Fibroblast of upper back skin (primary cell): ENCODE measurements at regions not wholly inside any gene's neighbourhood (a gene's known extent, or its start where the extent isn't known, plus 50 kb on each side); places are given as distances from the start of the nearest gene placed in this dataset.
"Not testable (repeated sequence)": the region's sequence is repeated elsewhere in the genome, so short reads cannot be mapped to it uniquely, and the experiment has no call there.

Experiments used
- DNase-seq: peaks from one replicate; pipeline ENCODE4 v3.0.0-alpha.2; 2013

DNA sequence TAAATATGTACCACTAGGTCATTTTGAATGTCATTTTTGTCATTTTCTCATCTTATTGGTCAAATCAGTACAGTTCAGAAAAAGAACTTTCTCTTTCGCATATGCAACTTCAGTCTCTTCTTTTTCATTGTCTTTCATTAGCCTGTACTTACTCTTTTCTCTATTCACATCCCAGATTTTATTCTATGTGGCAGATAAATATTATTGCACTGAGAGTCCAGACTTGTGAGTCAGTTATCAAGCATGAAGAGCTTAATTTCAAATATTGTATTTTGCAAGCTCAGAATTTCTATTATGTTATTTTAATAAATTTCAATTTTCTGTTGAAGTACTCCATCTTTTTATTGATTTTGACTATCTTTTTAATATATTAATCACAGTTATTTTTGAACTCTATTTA is 105.2 kb upstream of the PALMD start:
- no peak for DNase-seq

DNA sequence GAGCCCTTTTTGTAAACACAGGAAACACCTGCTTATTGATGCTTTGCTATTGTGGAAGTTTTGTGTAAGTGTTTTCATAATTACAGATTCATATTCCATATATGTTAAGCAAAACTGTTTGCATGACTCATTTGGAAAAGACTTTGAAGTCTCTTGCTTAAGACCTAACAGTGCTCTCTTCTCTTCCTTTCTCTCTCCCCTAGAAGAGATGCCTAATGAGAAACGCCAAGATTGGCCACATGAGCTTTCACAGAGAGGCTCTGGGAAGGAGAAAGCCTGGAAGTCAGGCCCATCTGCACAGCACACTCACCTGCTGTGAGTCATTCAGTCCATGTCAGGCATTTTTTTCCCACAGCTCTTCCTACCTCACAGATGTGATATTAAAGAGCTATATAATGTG is 101.6 kb upstream of the PALMD start:
- DNase-seq: peak; percentile 38

DNA sequence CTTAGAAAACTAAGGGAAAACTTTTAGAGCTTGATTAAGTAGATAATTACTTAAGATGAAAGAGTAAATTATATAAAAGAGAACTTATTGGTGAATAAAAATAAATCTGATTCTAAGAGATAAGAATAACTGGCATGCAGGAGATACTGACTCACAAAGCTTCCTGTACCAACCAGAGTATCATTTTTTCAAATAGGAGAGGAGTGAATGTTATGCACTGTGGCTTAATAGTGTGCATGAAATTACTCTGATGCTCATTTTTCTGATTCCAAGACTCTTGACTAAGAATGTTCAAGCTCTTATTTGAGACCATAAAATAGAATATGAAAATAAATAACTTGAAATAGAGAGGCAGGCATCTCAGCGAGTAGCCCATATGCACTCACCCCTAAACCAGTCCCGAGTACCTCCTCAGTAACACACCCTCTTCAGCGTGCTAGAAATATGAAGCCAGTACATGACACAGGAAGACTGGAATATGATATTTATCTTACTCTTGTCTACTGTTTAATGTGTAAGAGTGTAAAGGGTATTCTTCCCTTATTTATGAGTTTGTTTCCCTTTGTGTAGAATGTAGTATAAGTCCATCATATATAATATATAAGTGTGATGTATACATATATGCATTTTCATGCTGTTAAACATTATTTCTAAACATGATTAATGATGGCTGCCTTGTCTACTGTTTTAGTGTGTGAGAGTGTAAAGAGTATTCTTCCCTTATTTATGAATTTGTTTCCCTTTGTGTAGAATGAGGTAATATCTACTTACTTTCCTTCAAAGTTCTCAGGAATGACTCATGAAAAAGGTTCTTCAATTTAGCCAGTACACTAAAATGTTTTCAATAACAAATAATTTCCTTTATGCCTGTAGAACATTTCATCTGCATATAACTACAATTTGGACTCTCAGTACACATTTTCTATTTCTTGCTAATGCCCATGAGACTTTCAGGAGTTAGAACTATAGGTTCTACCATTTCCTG is 99.2 kb upstream of the PALMD start:
- DNase-seq: no peak

DNA sequence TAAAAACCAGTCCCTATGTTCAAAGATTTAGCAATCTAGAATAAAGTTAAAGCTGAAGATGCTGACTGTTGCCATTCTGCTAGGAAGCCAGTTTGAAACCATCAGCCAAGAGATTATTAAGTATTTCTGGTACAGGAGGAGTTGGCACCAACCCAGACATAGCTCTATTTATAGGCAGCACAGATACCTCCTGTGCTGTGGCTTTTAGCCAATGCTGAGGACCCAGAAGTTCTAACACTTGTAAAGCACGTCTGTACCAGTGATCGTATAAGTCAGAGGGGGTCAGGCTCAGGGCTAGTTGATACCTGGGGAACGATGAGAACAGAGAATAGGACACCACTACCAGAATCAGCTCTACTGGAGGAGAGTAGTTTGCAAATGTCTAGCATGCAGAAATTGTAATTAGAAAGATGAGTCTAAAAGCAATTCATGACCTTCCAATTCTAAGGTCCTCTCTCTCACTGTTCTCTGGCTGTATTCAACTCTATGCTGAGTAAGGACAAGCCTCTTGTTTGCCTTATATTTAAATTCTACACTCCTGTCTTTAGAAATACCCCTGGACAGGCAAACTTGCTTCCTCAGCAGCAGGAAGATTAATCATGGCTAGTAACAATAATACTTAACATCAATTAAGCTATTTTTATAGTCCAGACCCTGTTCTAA is 96.8 kb upstream of the PALMD start:
- peak; percentile 85 for DNase-seq

DNA sequence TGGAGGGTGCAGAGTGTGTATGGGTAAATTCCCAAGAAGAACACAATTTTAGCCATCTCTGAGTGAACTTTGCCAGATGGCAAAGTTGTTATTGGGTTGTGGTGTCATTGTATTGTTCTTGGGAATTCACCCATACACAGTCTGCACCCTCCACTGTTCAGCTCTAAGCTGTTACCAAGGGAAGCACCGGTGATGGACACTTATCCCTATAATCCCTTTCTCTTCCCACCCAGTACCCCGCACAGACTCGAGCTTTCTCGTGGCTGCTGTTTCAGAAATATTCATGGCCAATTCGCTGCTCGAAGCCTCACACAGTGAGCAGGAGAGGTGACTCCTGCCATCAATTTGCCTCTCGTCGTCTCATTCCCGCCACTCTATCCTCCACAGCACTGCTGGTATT is 95.7 kb upstream of the PALMD start:
- DNase-seq: no peak

DNA sequence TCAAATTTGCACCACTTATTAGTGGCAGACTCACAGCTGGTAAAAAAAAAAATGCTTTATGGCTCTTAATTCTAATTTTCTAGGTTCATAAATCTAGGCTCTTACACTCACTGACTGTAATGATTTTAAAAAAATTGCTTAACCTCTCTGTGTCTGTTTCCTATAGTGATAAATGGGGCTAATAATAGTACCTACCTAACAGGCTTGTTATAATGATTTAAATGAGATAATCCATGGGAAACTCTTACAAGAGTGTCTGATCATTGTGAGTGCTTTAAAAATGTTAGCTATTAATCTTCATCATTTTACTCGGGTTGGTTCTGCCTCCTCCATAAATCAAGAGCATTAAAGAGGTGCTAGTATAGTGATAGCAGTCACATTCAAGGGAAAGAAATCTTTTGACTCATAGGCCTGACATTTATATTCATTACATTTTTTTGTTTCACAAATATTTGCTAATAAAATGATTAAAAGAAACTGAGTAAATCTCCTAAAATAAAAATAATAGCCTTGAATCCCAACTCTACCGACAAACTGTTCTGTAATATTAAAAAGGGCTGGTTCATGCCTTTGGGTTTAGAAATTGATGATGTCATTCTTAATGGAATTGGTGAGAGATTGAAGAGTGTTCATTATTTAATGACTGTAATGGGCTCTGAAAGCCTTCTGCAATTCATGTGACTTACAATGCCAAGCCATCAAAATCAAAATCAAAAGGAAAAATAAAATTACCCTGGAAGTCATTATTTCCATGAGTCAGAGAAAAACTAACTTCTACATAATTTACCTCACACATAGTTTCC is 93.9 kb upstream of the PALMD start:
- DNase-seq: no peak

DNA sequence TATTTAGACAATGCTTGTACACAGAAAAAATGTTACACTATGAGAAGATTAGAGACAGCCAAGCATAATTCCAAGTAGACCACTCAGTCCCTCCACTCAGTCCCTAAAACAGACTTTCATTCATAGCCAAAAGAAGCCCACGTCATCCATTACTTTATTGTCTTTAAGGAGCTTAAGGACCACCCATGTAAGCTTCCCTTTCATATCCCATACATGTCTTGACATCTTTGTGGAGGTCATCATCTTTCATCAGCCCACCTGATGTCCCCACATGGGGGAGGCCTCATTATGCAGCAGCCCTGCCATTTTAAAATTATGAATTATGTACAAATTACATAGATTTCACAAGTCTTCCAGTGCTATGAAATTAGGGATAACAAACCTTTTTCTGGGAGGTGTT is 92.6 kb upstream of the PALMD start:
- DNase-seq: no peak

DNA sequence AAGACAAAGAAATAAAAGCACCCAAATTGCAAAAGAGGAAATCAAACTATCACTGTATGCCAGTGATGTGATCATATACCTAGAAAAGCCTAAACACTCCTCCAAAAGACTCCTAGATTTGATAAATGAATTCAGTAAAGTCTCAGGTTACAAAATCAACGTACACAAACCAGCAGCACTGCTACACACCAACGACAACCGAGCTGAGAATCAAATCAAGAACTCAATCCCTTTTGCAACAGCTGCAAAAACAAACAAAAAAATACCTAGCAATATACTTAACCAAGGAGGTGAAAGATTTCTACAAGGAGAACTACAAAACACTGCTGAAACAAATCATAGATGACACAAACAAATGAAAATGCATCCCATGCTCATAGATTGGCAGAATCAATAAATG is 92.1 kb upstream of the PALMD start:
- DNase-seq: not testable (repeated sequence)

DNA sequence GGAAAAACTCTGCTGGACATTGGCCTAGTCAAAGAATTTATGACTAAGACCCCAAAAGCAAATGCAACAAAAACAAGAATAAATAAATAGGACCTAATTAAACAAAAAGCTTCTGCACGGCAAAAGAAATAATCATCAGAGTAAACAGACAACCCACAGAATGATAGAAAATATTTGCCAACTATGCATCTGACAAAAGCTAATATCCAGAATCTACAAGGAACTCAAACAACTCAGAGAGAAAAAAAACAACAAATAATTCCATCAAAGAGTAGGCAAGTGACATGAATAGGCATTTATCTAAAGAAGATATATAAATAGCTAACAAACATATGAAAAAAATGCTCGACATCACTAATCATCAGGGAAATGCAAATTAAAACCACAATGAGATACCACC is 91.2 kb upstream of the PALMD start:
- no peak for DNase-seq

DNA sequence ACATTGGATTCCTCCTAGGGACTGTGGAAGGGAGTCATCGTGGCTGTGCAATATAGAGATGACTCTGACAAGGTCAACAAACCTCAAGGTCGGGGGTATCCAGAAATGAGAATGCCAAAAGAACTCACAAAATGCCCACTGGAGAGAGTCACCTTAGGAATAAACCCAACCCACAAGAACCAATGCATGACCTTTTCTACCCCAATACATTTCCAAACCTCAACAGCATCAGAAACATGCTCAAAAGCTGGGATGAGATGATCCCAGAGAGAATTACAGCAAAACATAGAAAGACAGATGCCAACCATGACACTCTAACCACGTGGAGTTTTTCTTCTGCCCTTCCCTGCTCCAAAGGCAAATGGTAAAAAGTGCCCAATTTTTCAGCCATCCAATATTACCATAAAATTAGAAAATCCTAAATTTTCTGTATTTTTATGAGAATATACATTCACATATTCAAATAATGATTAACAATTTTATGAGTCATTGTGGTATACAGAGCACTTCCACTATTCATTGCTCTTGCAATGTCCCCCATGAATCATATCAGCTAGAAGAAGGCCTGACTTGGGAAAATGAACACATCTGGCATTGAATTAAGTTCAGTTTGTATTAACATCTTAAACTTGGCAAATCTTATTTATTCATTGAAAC is 88.2 kb upstream of the PALMD start:
- DNase-seq: peak; percentile 92

DNA sequence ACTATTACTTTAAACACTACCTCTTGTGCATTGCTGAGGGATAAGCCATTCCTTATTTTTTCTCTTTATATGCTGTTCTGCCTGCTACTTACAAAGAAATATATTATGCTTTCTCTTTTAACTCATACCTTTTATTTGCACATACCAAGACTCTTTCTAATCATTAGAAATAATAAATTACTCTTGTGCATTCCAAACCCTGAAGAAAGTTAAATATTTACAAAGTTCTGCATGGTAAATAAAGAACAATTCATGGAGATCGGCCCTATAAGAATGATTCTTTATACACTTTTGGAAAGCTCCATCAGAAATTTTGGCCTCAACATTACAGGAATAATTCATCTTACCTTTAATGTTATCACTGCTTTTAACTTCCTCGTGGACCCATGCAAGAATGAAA is 86.7 kb upstream of the PALMD start:
- DNase-seq: no peak

DNA sequence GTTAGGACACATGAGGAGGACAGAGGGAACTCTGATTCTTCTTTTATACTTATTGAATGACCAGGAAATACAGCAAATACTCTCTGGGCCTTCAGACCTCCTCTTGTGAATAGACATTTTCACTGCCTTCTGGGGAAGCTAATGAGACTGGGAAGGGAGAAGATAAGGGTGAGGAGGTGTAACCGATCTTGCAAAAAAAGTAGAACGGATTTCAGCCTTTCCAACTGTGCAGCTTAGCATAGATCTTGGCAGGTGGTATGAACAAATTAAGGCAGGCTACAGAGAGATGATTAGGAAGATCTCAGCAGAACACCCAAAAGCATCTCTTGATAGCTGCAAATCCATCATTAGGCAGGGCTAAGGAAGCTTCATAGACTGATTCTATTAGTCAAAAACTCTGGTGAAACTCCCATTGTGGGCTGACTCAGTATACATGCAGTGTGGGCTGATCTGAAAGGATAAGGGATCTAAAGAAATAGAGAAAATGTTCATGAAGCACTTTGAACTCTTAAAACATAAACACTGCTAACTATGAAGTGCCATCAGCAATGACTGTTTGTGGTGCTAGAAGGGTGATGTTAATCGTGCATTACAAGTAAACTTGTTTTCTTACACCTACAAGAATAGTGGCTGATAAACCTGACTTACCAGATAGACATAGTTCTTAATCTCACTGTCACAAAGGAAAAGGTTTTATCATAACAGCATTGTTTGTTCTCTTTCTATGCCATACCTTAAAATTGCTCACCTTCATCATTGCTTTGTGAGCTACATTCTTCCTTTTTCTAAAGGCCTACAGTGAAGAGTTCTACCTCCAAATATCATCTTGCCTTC is 85.5 kb upstream of the PALMD start:
- DNase-seq: no peak

DNA sequence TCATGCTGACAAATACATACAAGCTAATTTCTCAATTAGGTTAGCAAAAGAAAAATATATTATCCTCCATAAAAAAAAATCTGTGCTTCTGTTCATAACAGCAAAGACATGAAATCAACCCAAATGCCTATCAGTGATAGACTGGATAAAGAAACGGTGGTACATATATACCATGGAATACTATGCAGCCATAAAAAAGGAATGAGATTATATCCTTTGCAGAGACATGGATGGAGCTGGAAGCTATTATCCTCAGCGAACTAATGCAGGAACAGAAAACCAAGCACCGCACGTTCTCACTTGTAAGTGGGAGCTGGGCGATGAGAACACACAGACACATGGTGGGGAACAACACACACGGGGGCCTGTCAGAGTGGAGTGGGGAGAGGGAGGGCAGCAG is 84.0 kb upstream of the PALMD start:
- no peak for DNase-seq

DNA sequence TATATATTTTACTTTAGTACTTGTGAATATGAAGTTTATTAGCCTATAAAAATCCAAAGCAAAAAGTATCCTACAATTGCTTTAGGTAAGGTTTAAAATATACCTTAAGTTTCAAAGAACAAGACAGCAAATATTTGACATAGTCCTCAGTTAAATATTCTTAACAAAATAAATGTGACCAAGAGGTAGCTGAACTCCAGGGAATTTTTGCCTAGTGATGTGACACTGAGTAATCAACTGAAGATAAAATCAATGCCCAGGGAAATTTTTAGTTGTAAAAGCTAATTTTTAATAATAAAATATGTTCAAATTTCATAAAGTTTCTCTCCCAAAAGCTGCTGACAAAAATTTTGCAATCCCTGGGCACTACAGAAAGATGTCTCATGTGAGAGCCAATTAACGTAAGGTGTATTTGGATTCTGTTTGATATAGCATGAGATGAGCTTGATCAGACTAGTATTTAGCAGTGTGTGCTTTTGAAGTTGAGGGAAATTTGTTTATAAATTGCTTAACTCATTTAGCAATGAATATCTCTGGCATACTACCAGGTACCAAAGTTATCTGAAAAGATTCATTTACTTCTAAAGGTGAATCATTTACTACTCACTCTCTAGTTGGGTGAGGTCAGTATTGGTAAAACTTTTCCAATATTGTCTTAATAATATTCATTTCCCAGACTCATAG is 80.2 kb upstream of the PALMD start:
- no peak for DNase-seq

DNA sequence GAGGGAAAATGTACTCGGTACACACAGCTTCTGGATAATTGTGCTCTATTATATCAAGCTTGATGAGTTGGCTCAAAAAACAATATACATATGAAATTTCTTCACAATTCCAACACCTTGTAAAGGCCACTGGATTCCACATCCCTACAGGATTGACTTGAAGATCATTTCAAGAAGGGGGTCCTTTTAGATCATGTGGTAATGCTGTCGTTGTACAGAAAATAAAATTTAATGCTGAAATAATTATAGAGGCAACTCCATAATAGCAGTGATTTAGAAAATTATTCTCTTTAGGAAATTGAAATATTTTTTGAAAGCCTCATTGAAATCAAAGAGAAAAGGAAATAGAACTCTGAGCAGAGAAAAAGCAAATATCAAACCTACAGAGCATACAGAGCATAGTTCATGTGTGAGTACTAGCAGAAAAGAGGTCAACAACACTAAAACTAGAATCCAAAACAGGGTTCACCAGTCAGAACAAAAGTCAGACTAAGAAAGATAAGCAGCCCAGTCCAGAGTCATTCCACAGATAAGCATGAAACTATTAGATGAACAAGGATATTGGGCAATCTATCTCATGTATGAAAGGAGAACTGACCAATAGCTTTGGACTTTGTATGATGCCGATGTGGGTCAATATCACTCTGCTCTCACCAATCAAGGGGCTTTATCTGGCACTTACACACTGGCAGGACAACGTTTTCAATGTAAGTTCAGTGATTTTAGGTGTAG is 79.5 kb upstream of the PALMD start:
- no peak for DNase-seq

DNA sequence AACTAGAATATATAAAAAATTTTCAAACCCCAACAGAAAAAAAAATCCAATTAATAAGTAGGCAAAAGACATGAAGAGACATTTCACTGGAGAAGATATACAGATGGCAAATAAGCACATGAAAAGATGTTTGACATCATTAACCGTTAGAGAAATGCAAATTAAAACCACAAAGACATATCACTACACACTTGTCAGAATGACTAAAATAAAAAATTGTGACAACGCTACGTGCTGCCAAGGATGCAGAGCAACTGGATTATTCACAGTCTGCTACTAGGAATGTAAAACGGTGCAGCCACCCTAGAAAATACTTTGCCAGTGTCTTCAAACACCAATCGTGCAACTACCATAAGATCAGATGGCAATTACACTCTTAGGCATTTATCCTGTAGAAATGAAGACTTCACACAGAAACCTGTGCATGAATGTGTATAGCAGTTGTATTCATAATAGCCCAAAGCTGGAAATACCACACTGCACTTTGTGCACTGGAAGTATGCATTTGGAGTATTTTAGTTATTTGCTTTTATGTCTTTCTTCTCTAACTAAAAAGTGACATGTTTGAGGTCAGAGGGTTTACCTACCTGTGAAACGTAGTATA is 75.3 kb upstream of the PALMD start:
- DNase-seq: peak; percentile 44

DNA sequence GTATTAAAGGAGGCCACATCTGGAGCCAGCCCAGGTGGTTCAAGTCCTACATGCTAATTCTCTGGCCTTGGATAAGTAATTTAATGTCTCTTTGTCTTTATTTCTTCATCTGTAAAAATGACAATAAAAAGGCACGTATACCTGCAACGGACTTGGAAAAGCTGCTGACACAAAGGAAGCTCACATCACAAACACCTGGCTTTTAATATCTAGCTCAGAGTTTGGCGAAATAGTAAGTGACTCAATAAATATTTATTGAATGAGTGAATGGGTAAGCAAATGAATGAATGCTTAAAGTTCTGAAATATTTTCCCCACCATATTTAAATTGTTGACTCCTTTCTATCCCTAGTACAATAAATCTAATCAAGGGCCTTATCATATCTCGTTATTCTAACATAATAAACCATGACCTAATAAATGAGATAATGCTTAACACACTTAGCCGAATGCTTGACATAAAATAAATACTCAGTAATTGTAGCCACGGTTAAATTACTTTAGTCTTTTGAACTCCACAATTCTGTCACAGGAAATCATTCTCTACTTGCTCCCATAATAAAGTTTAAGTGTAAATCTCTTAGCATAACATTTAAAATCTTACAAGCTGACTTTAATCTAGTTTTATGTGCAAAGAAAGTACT is 74.7 kb upstream of the PALMD start:
- no peak for DNase-seq

DNA sequence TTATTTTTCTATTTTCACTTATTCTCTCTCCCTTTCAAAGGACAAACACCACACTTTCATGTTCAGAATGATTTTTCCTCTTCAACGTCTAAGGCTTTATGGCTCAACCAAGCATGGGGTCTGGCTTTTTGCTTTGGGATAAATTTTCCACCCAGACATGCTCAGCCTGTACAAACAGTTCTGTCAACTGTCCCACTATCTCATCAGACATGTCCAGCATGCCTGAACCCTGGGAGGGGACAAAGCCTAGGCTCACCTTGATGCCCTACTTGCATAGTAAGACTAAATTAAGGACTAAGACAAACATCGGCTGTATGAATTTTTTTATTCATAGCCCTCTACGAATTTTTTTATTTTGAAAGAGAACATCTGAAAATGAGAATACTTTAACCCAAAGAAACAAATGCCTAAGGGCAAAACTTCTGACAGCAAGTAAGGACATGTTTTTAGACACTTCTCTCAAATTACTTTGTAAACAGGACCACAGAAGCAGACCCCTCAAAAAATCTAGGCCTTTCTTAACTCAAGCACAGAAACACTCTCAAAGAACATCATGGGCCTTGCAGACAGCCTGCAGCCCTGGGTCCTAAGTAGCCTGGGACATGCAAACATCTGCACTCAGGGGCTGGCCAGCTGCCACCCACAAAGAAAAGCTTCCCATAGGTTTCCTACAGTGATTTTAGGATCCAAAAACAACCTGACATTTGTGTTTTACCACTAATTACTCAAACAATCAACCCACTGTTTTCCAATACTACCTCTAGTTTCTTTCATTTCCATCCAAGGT is 72.3 kb upstream of the PALMD start:
- DNase-seq: no peak

DNA sequence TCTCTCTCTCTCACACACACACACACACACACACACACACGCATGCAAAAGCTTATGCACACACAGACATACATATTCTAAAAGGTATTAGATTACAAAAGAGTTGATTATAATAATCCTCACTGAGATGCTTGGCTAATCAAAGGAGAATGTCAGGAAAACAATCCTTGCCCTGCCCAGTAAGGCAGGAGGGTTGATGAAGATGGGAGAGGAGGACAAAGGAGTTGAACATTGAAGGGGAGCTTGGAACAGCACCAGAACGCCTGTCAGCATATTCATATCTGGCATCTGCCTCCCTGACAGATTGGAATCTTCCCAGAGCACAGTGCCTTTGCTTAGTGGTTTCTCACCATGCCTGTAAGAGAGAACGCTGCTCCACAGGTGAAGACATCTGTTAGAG is 68.6 kb upstream of the PALMD start:
- no peak for DNase-seq
